HCT116 (cell line): ENCODE measurements at regions not wholly inside any gene's neighbourhood (a gene's known extent, or its start where the extent isn't known, plus 50 kb on each side); places are given as distances from the start of the nearest gene placed in this dataset.

Experiments used
- CEBPB ChIP-seq: IDR thresholded peaks from 2 replicates; pipeline ENCODE4 v1.6.1; 2012; ENCODE audit warnings: low read depth
- CTCF ChIP-seq, 3 experiments: fragments of 200-600 bp in 1 of 3; sonication (generic) in 1 of 3; IDR thresholded peaks in 2 of 3; conservative IDR thresholded peaks in 1 of 3; 2 replicates each; pipeline ENCODE4 v1.5.1; 2012 to 2017; ENCODE audit warnings: low read depth in 2 of 3, low read length in 2 of 3, antibody characterized with exemption in 1 of 3, borderline replicate concordance in 1 of 3, control low read depth in 1 of 3, mild to moderate bottlenecking in 1 of 3, mixed read lengths in 1 of 3, mixed run types in 1 of 3, moderate library complexity in 1 of 3; ENCODE audit not compliant: insufficient read depth in 1 of 3

- TF ChIP-seq CTCF (IDR thresholded peaks at IDR 0.05 in 2 of 3, conservative IDR thresholded peaks at IDR 0.05 in 1 of 3; ENCODE audit: borderline replicate concordance in 1 of 3, insufficient read depth in 1 of 3, low read depth in 2 of 3, low read length in 2 of 3), result no peak
- no peak for TF ChIP-seq CEBPB
These were observed 66.6 kb upstream of the TMEM97 start for GRCh38 chr17:28252436-28252835.
